Activated CD8-positive, alpha-beta memory T cell treated with anti-CD3 and anti-CD28 coated beads, Interleukin-2, amount 50 U/mL, for 24 hours (primary cell): ENCODE measurements at regions not wholly inside any gene's neighbourhood (a gene's known extent, or its start where the extent isn't known, plus 50 kb on each side); places are given as distances from the start of the nearest gene placed in this dataset.
"Not testable (repeated sequence)": the region's sequence is repeated elsewhere in the genome, so short reads cannot be mapped to it uniquely, and the experiment has no call there.

ENCODE experiments used
- DNase-seq: peaks from one replicate; pipeline ENCODE4 v3.0.0-alpha.2; 2020; ENCODE audit errors: extremely low read depth

DNA sequence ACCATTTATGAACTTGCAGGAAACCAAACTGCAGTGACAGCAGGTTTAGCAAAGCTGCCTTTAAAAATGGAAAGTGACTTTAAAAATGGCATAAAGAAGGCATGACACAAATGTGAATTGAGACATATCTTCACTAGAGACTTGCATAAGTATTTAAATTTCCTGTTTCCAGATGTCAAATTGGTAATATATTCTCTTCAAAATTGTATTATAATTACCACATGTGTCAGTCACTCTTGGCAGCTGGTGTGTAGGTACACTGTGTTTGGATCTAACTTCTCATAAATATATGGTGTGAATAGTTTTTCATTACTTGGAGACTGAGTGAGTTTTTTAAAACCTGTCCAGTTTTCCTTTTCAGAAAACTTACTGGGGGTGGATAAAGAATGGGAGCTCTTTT, 636.2 kb upstream of the SGO1 start:
- no peak for DNase-seq

DNA sequence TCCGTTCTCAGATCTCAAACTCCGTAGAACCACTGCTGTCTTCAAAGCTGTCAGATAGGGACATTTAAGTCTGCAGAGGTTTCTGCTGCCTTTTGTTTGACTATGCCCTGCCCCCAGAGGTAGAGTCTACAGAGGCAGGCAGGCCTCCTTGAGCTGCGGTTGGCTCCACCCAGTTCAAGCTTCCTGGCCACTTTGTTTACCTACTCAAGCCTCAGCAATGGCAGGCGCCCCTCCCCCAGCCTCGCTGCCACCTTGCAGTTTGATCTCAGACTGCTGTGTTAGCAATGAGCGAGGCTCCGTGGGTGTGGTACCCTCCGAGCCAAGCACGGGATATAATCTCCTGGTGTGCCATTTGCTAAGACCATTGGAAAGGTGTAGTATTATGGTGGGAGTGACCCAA, 634.9 kb upstream of the SGO1 start:
- not testable (repeated sequence) for DNase-seq

DNA sequence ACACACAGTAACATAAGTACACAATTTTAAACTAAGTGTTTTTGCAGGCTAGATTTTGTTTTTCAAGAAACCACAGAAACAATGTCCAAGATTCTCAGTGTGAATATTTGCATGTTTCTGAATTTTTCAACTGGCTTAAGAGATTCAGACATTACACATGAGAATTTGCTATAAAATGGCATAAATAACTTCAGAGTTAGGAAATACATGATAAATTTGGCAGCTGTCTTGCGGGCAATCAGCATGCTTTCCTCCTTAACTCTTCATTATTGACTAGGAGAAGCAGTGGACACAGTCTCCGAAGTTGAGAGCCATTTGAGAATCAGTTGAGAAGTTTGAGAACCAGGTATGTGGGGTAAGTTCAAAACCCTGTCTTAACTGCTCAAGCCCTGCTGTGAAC, 625.6 kb upstream of the SGO1 start:
- DNase-seq = no peak

DNA sequence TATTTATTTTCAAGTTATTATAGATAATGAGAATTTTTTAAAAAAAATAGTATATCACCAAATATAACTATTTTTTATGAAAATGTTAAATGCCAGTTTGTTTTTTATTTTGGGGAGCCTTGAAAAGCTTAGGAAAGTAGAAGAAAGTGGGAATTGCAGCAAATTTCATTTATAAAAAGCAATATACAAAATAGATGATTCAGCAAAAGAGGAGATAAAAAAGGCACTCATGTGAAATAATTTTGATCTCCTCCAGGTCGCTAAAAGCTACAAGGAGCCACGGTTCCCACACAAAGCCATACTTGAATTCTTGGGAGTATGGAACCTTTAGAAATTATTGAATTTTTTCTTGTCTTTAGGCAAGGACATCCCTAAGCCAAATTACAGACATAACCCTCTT, 625.0 kb upstream of the SGO1 start:
- DNase-seq = no peak

DNA sequence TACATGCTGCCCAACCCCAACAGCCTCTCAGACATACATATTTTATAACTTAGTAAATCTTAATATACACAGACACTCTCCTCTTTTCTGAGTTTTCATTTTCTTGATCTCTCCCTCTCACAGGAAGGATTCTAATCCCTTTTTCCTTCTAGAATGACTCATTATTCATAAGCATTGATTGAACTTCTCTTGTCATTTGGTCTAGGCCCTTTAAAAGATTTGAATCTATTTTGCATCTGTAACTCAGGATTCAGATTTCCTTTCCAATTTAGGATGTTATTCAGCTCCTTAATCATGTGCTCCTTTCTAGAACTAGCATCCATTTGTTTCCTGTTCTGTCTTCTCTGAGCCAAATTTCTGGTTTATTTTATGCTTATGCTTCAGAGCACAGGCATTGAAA, 624.5 kb upstream of the SGO1 start:
- no peak for DNase-seq

DNA sequence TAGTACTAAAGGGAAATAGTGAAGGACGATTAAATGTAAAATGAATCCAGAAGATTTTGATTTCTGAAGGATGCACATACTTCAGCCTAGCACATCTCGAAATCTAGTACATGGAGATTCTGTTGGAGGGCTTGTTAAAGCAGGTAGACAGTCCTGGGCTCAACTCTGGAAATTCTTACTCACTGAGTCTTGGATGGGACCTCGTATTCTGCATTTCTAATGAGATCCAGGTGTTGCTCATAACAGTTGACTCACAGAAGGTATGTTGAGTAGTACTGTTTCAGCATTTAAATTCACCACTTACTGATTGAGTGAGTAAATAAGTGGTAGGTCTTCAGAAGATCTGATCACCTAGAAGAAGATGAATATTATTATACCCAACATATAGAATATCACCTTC, 623.4 kb upstream of the SGO1 start:
- no peak for DNase-seq

DNA sequence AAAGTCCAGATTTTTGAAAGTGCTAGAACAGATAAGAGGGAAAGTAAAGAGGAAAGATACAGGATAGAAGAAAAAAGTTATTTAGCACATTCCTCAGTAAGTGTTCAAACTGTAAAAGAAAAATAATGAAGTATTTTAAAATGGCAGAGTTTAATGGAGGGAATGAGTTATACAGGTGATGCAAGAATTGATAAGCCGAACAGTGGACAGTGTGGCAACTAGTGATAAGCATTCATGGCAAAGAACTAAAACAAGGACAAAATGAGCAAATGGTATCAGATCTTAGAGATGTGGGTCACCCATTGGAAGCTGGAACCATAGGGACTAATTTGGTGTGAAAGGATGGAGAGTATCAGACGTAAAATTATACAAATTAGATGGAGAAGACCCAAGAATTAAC, 622.9 kb upstream of the SGO1 start:
- no peak for DNase-seq

DNA sequence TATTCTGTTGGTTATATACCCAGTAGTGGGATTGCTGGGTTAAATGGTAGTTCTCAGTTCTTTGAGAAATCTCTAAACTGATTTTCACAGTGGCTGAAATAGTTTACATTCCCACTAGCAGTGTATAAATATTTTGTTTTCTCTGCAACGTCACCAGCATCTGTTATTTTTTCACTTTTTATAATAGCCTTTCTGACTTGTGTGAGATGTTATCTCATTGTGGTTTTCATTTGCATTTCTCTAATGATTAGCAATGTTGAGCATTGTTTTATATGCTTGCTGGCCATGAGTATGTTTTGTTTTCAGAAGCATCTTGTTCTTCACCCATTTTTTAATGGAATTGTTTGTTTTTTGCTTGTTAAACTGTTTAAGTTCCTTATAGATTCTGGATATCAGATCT, 612.7 kb upstream of the SGO1 start:
- DNase-seq = no peak

DNA sequence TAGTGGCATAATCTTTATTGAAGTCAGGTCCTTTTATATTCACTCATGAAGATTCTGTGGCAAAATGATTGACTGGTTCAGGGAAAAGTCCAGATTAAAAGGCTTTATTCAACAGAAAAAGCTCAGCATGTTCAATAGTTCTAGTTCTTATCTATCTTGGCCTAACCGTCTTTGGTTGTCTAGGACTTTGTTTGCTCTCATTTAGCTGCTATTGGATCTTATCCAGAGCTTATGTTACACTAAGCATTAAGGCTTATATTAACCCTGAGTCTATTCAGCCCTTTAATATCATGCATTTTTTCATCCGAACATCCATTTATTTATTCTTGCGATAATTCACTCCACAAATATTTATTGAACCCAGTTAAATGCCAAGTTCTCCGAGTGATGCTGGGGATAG, 601.0 kb upstream of the SGO1 start:
- no peak for DNase-seq

DNA sequence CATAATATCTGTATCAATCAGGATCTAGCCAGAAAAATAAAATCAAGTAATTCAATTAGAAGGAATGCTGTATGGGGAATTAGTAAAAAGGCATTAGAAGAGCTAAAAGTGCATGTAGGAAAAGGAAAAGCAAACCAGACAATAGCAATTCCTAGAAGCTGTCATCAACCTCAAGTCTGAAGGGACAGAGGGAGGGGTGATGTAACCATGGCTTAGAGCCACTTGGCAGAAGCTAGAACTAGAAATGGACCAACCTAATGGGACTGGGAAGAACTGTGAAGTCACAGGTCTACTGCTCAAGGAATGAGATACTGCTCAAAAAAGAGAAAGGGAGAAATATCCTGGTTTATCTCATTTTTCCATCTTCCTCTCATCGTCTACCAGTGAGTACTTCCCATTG, 590.7 kb upstream of the SGO1 start:
- DNase-seq = no peak

DNA sequence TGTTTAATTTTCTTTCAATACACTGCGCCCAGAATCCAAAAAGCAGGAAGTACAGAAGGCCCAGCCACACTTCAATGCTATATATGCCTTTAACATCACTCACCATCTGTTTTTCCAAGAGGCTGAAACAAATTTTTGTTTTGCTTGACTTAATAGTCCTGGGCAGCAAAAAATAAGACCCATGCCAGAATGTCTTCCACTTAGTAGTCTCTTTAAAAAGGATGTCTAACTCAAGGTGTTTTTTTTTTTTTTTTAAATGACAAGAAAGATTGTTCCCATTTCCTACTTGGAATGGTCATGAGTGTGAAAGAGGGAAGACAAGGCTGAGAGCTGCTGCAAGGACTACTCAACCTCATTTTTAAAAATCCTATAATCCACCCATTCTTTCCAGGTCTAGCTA, 590.3 kb upstream of the SGO1 start:
- DNase-seq = no peak

DNA sequence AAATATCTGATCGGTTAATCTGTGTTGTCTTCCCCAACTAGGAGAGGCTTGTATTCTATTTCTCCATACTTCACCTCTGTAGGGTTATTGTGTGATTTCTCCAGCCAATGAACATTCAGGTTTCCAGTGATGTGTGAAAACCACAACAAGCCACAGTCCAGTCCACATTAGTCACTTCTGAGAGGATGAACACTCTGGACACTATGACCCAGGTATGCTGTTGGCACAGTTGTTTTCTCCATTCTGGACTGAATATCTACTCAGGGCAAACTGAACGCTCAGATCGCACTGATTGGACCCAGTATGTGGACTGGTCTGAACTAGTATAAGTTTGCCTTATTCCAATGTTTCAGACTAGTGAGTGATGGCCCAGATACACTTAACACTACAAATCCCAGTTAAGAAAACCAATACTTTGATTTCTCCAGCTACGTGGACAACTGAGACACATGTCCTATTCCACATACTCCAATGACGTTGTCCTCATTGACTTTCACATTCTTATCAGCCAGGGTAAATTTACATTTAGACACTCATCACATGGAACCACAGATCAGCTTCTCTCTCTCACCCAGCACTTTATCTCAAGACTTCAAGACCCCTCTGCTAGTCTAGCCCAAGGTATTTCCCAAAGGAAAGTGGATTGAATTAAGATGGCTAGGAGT, 587.4 kb upstream of the SGO1 start:
- no peak for DNase-seq

DNA sequence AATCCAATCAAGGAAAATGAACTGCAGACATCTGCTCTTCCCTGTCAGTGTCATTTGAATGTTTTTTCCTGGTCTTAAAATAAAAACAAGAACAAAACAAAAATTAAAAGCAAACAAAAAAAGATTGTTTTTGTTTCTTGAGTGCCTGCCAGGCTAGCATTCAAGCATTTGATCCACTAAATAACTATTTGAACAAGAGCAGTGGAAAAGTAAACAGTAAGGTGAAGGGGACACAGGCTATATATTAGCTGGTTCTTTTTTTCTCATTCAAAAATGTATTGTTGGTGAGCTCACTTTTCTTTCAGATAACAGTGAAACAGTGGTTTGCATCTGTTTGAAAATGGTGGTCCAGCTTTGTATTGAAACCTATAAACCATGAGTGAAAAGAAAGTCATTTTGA, 586.9 kb upstream of the SGO1 start:
- DNase-seq = no peak

DNA sequence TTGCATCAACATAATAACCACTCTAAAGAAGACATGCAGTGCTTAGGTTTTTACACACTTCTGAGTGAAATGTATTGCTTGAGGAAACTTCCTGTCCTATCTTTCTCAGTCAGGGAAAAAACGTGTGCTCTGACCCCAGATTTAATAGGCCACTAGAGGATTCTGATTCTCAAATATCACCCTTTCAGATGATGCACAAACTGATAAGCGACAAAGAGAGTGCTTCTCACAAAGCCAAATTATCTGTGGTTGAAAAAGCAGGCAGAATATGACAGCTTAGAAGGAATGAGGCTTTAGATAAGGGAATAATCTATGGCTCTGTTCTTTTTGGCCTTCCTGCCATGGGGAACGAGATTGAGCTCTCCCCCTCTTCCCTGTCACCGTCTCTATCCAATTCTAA, 583.4 kb upstream of the SGO1 start:
- DNase-seq = no peak

DNA sequence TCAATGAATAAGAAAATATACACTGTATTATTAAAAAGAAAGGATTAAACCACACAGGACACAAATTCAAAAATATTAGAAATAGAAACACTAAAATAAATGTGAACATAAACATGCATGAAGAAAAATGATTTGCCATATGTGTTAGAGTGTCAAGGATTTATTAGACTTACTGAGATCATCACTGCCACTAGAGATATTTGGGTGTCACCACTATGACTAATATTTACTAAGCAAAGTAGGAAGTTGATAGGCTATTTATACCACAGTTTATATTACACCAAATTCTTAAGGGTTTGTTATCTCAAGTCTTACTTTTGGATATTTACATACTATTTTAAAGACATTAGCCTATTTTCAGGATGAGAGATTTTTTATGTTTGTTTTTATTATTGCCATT, 575.0 kb upstream of the SGO1 start:
- DNase-seq = no peak

DNA sequence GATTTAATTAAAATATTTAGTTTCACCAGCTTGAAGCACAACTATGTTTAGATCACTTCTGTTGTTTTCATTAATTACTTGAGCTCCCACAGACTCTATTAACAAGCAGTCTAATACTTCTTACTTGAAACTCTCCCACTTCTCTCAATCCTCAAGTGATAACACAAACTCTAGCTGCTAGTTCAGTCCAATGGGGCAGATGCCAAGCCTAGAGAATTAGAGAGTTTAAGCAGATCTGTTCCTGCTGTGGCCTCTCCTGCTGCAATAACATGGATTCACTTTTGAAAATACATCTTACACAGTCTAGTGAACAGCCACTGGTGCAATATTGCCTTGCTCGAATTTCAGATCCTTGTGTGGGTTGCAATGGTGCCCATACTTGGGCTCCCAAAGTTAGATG, 566.4 kb upstream of the SGO1 start:
- DNase-seq = no peak

DNA sequence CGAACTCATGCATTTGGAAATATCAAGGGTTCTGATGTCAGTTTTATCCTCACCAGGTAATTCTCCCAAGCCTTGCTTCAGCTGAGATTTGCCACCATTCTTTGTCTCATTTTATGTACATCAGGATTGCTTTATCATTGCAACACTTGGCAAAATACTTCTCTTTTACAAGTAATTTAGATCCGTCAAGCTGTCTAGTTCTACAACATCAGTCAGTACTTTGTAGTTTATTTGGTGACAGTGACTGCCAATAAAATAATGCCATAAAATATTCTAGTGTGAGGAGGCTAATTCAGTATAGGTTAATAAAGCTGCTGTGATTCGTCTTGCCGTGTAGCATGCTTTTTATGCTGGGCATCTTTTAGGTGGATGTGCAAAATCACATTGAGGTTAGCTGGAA, 565.3 kb upstream of the SGO1 start:
- DNase-seq = no peak

DNA sequence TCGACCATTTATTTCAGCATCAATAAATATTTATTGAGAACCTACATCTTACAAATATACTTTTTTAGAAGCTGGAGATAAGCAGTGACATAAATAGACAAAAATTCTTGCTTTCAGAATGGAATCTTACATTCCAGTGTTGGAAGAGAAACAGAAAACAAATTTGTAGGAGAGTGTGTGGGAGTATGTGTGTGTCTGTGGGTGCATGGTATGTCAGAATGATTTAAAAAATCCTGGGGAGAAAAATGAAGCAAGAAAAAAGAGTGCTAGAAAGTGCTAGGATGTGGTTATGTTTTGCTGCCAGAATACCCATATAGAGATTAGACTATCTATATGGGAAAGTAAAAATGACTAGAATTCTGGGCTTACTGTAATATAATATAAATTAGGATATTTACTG, 561.7 kb upstream of the SGO1 start:
- no peak for DNase-seq

DNA sequence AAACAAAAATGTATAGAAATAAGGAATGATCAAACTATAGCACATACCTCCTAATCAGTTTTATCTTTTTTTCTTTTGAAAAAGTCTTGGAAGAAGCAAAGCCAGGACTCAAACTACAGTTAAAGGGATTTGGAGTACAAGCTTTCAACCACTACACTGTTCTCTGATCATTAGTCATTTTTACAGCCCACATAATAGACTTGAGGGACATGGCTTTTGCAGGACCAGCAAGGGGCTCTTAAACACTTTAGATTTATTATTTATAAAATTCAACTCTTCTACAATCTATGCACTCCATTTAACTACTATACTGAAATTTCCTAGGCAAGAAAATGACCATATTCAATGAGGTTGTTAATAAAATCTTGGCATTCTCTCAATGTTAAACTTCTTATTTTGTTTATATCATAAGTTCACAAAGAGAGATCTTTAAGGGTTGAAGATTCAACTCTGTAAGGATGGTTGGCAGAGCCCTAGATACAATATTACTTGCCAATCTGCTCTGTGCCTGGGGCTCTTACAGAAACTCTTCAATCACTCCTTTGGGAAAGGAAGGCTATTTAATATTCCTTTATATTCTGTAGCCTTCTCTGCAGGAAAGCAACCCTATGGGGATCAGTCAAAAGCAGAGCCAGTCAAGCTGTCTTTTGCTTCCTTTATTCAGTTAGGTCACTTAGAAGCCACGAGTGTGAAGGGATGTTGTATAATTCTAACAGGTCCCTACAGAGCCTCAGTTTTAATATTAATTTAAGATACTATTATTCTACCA, 557.7 kb upstream of the SGO1 start:
- DNase-seq = no peak

DNA sequence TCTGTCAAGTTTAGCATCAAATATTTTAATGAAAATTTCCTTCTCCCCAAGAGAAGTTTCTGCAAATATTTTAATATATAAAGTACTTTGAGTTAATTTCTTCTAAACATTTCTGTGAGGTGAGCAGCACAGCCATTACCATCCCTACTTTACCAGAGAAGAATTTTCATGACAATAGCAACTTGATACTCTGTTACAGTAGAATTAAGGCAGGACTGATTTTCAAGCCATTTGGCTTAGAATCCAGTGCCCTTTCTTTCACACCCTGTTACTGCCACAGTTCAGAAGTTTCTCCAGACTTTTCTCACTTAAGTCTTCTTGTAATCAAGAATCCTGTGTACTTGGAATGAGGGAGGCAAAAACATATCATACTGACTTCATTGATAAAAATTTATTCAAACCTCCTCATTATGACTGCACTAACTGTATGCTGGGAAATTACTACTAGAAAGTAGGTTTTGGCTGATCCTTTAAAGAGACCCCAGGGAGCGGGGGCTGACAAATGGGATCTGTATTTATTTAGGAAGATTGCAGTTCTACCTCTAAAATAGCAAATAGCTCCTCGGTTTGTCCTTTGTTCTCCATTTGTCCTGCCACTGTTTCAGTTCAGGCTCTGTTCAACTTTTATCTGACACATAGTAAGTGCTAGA, 557.0 kb upstream of the SGO1 start:
- no peak for DNase-seq

DNA sequence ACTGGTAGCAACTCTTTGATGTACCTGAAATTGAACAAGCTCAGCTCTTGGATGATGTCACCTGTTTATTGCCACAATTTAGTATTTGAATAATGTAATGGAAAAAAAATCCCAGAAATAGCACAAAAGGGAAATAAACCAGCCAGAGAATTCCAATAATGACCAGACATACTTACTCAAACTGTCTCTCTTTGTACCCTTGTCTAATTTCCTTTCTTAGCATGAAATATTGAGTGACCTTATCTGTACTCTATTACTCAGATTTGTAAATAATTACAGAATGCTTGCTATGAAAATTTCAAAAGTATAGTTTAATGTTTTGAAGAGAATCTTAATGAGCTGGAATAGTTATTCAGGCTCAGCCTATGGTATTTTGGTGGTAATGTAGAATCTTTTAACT, 555.4 kb upstream of the SGO1 start:
- DNase-seq = no peak

DNA sequence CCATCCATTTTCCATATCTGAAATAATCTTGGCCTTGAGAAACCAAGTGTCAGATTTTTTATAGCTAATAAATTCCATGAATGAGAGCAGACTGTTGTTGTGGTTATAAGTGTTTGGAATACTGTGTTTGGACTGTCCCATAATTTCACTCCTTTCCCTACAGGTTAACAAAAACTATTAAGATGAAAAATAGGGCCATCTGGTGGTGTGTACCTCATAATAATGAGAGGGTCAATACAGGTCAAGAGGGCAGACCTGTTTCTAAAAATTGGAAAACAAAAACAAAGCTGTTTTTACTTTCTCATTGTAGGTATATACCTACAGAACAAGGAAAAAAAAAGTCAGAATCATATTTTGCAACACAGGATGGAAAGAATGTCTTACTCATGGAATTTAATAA, 553.8 kb upstream of the SGO1 start:
- DNase-seq = no peak

DNA sequence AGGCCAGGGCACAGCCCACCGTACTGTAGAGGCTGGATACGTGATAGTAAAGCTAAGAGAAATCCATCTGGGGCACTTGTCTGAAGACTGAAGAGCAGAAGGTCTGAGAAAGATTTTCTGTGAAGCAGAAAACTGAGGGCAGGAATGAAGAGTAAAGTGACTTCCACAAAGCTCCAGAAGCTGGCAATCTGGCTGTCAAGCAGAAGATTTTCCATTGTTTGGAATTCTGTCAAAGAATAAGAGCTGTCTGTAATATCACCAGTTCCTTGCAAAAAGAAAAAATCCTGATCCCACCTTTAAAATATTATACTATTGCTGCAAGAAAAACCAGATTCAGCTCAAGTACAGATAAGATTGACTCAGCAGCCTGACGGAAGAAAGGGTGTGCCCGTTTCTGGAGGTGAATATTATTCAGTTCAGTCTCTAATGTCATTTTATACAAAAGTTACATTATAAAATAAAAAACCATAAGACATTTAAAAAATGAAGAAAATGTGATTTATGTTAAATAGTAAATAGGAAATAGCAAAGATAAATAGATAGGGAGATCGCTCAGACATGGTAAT, 550.4 kb upstream of the SGO1 start:
- DNase-seq = no peak
